ENCODE measurements at regions not wholly inside any gene's neighbourhood (a gene's known extent, or its start where the extent isn't known, plus 50 kb on each side); places are given as distances from the start of the nearest gene placed in this dataset.

DNA sequence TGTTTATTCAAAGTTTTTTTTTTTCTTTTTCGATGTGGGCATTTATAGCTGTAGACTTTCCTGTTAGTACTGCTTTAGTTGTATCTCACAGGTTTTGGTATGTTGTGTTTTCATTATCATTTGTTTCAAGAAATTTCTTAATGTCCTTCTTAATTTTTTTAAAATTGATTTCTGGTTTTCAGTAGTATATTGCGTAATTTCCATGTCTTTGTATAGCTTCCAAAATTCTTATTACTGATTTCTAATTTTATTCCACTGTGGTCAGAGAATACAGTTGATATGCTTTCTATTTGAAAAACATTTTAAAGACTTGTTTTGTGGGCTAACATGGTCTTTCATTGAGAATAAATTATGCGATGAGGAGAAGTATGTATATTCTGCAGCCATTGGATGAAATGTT is 463.2 kb upstream of the B3GALT2 start:
- FAIRE-seq, result no peak
- RAD21 ChIA-PET (ENCODE audit: unreplicated experiment), result no interaction called here
- ATAC-seq, result no peak

More for the DNA sequence above, 463.2 kb upstream of the B3GALT2 start:
- H3K4me3 ChIP-seq, result no peak overlapping the region
- TF ChIP-seq POU2F2 (IDR thresholded peaks at IDR 0.05; ENCODE audit: borderline replicate concordance, low read depth, low read length) (no peak), PRDM15 (CRISPR knock-in tag; IDR thresholded peaks at IDR 0.05) (no peak), POLR2AphosphoS2 (IDR thresholded peaks at IDR 0.05; ENCODE audit: low read depth, low read length) (no peak)
- TF ChIP-seq, protein P1, sequence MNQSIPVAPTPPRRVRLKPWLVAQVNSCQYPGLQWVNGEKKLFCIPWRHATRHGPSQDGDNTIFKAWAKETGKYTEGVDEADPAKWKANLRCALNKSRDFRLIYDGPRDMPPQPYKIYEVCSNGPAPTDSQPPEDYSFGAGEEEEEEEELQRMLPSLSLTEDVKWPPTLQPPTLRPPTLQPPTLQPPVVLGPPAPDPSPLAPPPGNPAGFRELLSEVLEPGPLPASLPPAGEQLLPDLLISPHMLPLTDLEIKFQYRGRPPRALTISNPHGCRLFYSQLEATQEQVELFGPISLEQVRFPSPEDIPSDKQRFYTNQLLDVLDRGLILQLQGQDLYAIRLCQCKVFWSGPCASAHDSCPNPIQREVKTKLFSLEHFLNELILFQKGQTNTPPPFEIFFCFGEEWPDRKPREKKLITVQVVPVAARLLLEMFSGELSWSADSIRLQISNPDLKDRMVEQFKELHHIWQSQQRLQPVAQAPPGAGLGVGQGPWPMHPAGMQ (IDR thresholded peaks at IDR 0.05; ENCODE audit: borderline replicate concordance), result no peak
- TF ChIP-seq, protein P2, sequence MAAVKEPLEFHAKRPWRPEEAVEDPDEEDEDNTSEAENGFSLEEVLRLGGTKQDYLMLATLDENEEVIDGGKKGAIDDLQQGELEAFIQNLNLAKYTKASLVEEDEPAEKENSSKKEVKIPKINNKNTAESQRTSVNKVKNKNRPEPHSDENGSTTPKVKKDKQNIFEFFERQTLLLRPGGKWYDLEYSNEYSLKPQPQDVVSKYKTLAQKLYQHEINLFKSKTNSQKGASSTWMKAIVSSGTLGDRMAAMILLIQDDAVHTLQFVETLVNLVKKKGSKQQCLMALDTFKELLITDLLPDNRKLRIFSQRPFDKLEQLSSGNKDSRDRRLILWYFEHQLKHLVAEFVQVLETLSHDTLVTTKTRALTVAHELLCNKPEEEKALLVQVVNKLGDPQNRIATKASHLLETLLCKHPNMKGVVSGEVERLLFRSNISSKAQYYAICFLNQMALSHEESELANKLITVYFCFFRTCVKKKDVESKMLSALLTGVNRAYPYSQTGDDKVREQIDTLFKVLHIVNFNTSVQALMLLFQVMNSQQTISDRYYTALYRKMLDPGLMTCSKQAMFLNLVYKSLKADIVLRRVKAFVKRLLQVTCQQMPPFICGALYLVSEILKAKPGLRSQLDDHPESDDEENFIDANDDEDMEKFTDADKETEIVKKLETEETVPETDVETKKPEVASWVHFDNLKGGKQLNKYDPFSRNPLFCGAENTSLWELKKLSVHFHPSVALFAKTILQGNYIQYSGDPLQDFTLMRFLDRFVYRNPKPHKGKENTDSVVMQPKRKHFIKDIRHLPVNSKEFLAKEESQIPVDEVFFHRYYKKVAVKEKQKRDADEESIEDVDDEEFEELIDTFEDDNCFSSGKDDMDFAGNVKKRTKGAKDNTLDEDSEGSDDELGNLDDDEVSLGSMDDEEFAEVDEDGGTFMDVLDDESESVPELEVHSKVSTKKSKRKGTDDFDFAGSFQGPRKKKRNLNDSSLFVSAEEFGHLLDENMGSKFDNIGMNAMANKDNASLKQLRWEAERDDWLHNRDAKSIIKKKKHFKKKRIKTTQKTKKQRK (IDR thresholded peaks at IDR 0.05; ENCODE audit: low read depth, low read length), result no peak
- no peaks in the 10 kb centered on the region for H3K4me1 ChIP-seq (ENCODE audit: control insufficient read depth, insufficient read depth, low read length)
- no peak overlapping the region for H3K4me2 ChIP-seq (ENCODE audit: control insufficient read depth, insufficient read depth)
- BruUV-seq (replicated peaks), result no TSS peak
- WGBS (ENCODE audit: insufficient coverage, insufficient replicate concordance, low lambda C conversion rate, missing lambda C conversion rate), result 92% methylated on average over 2 of the region's 3 CpGs
- CTCF ChIA-PET, result interaction anchor here (0.7 kb wide), 1 partner anchor 126 kb away, joined by 3 read pairs; no protein-coding TSS in a partner anchor
- in situ Hi-C loops (cut with MboI) (no loop called here), intact Hi-C loops (cut with micrococcal nuclease; ENCODE audit: unreplicated experiment) (no loop called here)
- H3K9me3 ChIP-seq (replicated peaks; ENCODE audit: control insufficient read depth, insufficient read depth, low read length), result no peaks in the 10 kb centered on the region
- no peak for DNase-seq (ENCODE audit: low read depth, low spot score)
- H3K27me3 ChIP-seq (replicated peaks in 1 of 2; ENCODE audit: control insufficient read depth in 2 of 2, insufficient read depth in 2 of 2, low read length in 1 of 2), result no peaks in the 10 kb centered on the region
- H3K36me3 ChIP-seq (ENCODE audit: control insufficient read depth in 2 of 2, insufficient read depth in 2 of 2, low read length in 1 of 2), result no peaks in the 10 kb centered on the region
- H3K9ac ChIP-seq (ENCODE audit: control insufficient read depth, insufficient read depth, low read length), result no peak overlapping the region
- H2AFZ ChIP-seq (ENCODE audit: control insufficient read depth, low read depth, low read length), result no peak overlapping the region
- no peak overlapping the region for H3K27ac ChIP-seq (ENCODE audit: control insufficient read depth, insufficient read depth)
- POLR2A ChIA-PET, result no interaction called here
- SMC1A ChIA-PET (ENCODE audit: uncharacterized antibody, unreplicated experiment), result no interaction called here
- H4K20me1 ChIP-seq (ENCODE audit: control insufficient read depth, insufficient read depth), result no peaks in the 10 kb centered on the region
- H3K79me2 ChIP-seq (ENCODE audit: control insufficient read depth, insufficient read depth, low read length), result no peaks in the 10 kb centered on the region
